Tibial nerve (tissue), 4 donors: ENCODE measurements at regions not wholly inside any gene's neighbourhood (a gene's known extent, or its start where the extent isn't known, plus 50 kb on each side); places are given as distances from the start of the nearest gene placed in this dataset.

Experiments used
- EP300 ChIP-seq, 2 donors: sonication (generic); formaldehyde crosslinking; IDR thresholded peaks; one replicate each; pipeline ENCODE4 v1.6.1; 2017; ENCODE audit warnings: antibody characterized with exemption in 2 of 2, mild to moderate bottlenecking in 1 of 2
- POLR2A ChIP-seq, 2 donors: fragments of 450-650 bp; IDR thresholded peaks; one replicate each; pipeline ENCODE4 v1.6.1; 2017; ENCODE audit warnings: antibody characterized with exemption in 2 of 2, mild to moderate bottlenecking in 2 of 2, moderate library complexity in 2 of 2
- TF ChIP-seq, protein P1 (sequence below), 5 experiments: fragments of 200-600 bp in 3 of 5; fragments of 450-650 bp in 2 of 5; sonication (generic) in 3 of 5; IDR thresholded peaks; one replicate each; pipeline ENCODE4 v1.5.1; 2016 to 2019; ENCODE audit warnings: antibody characterized with exemption in 5 of 5, mild to moderate bottlenecking in 3 of 5, moderate library complexity in 2 of 5

GRCh38 chr12:92504594-92504981 lies 198.2 kb upstream of the PLEKHG7 start:
- TF ChIP-seq POLR2A (IDR thresholded peaks at IDR 0.05) (no peak), EP300 (IDR thresholded peaks at IDR 0.05) (no peak)
- TF ChIP-seq, protein P1, sequence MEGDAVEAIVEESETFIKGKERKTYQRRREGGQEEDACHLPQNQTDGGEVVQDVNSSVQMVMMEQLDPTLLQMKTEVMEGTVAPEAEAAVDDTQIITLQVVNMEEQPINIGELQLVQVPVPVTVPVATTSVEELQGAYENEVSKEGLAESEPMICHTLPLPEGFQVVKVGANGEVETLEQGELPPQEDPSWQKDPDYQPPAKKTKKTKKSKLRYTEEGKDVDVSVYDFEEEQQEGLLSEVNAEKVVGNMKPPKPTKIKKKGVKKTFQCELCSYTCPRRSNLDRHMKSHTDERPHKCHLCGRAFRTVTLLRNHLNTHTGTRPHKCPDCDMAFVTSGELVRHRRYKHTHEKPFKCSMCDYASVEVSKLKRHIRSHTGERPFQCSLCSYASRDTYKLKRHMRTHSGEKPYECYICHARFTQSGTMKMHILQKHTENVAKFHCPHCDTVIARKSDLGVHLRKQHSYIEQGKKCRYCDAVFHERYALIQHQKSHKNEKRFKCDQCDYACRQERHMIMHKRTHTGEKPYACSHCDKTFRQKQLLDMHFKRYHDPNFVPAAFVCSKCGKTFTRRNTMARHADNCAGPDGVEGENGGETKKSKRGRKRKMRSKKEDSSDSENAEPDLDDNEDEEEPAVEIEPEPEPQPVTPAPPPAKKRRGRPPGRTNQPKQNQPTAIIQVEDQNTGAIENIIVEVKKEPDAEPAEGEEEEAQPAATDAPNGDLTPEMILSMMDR (IDR thresholded peaks at IDR 0.05), result no peak
